ENCODE measurements at regions not wholly inside any gene's neighbourhood (a gene's known extent, or its start where the extent isn't known, plus 50 kb on each side); places are given as distances from the start of the nearest gene placed in this dataset.

DNA sequence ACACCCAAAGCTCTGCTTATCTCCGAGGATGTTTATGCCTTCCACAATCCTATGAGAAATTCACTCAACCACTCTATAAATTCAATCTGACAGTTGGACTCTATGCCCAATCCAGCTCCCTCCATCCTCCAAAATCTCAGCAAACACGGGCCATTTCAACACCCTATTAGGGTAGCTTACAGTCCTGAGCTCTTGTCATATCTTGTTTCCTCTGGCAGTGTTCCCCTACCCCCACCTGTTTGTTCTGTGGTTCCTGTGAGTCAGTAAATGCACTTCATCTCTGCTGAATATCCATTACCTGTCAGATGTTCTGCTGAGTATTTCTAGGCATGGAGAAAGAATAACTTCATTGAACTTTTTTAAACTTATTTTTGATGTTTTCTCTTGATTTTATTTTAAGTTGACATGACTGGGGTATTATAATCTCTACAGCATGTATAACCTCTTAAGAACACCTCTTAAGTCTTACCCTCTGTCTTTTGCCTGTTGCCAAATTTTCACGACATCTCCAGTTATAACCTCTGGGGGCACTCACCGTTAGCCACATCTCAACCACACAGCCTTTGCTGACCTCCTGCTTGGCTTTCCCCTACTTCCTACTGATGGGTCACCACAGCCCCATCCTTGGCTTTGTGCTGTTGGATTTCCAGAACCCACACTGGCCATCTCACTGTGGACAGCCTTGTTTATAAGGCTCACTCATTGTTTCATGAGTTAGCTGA, 317.0 kb upstream of the TMPO start:
- ChIA-PET CTCF (no interaction called here), POLR2A (no interaction called here)
- DNase-seq (ENCODE audit: extremely low spot score), result no peak
- no peak for TF ChIP-seq L3MBTL2 (conservative IDR thresholded peaks at IDR 0.05)
- TF ChIP-seq, protein P1, sequence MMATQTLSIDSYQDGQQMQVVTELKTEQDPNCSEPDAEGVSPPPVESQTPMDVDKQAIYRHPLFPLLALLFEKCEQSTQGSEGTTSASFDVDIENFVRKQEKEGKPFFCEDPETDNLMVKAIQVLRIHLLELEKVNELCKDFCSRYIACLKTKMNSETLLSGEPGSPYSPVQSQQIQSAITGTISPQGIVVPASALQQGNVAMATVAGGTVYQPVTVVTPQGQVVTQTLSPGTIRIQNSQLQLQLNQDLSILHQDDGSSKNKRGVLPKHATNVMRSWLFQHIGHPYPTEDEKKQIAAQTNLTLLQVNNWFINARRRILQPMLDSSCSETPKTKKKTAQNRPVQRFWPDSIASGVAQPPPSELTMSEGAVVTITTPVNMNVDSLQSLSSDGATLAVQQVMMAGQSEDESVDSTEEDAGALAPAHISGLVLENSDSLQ (IDR thresholded peaks at IDR 0.05), result no peak
- no peak for TF ChIP-seq CTBP1 (IDR thresholded peaks at IDR 0.05; ENCODE audit: borderline replicate concordance)
- TF ChIP-seq ARNT (IDR thresholded peaks at IDR 0.05), result no peak
- no peak for TF ChIP-seq FOXM1 (IDR thresholded peaks at IDR 0.05; ENCODE audit: borderline replicate concordance)
- no peak for TF ChIP-seq NFRKB (IDR thresholded peaks at IDR 0.05)
- no peak for TF ChIP-seq FOXA1 (IDR thresholded peaks at IDR 0.05)
- TF ChIP-seq BHLHE40 (IDR thresholded peaks at IDR 0.05; ENCODE audit: borderline replicate concordance), result no peak
- no peak for TF ChIP-seq HDGF (IDR thresholded peaks at IDR 0.05; ENCODE audit: borderline replicate concordance)
- TF ChIP-seq FOXK2 (IDR thresholded peaks at IDR 0.05), result no peak
- no peak for TF ChIP-seq SUZ12 (IDR thresholded peaks at IDR 0.05)

DNA sequence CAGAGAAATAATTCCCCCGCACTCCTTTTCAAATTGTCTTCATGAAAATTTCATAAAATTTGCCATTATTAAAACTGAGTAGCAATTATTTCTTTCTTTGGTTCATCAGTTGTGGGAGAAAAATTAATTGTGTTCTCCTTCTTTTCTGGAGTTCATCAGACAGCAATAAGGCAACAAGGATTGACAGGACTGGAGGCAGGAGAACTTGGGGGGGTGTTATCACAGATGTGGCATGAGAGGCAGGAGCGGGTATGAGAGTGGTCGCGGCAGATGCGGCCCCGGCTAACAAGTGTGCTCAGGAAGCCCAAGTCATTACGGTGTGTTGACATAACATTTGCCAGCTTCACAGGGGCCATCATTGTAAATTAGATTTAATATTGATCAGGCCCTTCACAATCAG, 306.6 kb upstream of the TMPO start:
- TF ChIP-seq FOXA1 (IDR thresholded peaks at IDR 0.05) (no peak), BHLHE40 (IDR thresholded peaks at IDR 0.05; ENCODE audit: borderline replicate concordance) (no peak), SUZ12 (IDR thresholded peaks at IDR 0.05) (no peak), ARNT (IDR thresholded peaks at IDR 0.05) (no peak), ELF4 (IDR thresholded peaks at IDR 0.05) (no peak), LEF1 (IDR thresholded peaks at IDR 0.05; ENCODE audit: borderline replicate concordance) (no peak), NFRKB (IDR thresholded peaks at IDR 0.05) (no peak), SP1 (IDR thresholded peaks at IDR 0.05) (no peak), CTBP1 (IDR thresholded peaks at IDR 0.05; ENCODE audit: borderline replicate concordance) (no peak), L3MBTL2 (conservative IDR thresholded peaks at IDR 0.05) (no peak), FOXM1 (IDR thresholded peaks at IDR 0.05; ENCODE audit: borderline replicate concordance) (no peak), HDGF (IDR thresholded peaks at IDR 0.05; ENCODE audit: borderline replicate concordance) (no peak), TARDBP (IDR thresholded peaks at IDR 0.05) (no peak), ZNF384 (IDR thresholded peaks at IDR 0.05) (no peak), FOXK2 (IDR thresholded peaks at IDR 0.05) (no peak)
- TF ChIP-seq, protein P1 (IDR thresholded peaks at IDR 0.05), result no peak
- ChIA-PET POLR2A (no interaction called here), CTCF (no interaction called here)
- DNase-seq (ENCODE audit: extremely low spot score), result no peak

DNA sequence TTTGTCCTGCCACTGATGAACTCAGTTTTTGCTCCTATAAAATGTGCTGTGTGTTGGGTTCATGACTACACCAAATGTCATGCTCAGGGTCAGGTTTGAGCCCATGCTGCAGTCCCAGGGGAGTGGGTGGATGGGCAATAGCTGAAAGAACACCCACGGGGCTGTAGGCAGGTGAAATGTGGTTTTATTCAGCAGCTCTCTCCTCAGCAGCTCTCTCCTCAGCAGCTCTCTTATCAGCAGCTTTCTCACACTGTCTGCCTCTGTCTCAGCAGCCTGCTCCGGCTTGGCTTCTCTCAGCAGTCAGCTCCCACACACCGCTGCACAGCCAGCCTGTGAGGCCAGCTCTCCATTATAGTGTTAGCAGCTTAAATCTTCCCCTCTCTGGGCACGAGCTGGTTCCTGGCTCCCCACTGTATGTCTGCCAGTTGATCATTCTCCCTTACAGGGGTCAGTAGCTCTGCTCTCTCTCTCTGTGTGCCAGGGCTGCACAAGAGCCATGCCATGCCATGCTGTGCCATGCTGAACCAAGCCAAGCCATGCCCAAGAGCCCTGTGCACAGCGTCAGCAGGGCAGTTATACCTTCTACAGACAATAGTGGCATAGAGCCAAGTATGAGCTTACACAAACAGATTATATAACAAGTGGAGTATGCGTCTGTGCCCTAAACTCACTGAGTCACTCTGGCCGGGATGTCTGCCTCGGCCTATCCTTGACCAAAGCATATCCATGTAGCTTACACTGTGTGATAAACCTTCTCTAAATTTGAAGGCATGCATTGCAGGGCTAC, 303.3 kb upstream of the TMPO start:
- TF ChIP-seq, protein P1 (IDR thresholded peaks at IDR 0.05), result no peak
- TF ChIP-seq TARDBP (IDR thresholded peaks at IDR 0.05), result no peak
- no peak for TF ChIP-seq ARNT (IDR thresholded peaks at IDR 0.05)
- no peak for TF ChIP-seq HDGF (IDR thresholded peaks at IDR 0.05; ENCODE audit: borderline replicate concordance)
- TF ChIP-seq ZNF384 (IDR thresholded peaks at IDR 0.05), result no peak
- TF ChIP-seq FOXA1 (IDR thresholded peaks at IDR 0.05), result no peak
- no peak for TF ChIP-seq FOXM1 (IDR thresholded peaks at IDR 0.05; ENCODE audit: borderline replicate concordance)
- TF ChIP-seq LEF1 (IDR thresholded peaks at IDR 0.05; ENCODE audit: borderline replicate concordance), result no peak
- no peak for TF ChIP-seq SUZ12 (IDR thresholded peaks at IDR 0.05)
- no peak for TF ChIP-seq SP1 (IDR thresholded peaks at IDR 0.05)
- no peak for TF ChIP-seq CTBP1 (IDR thresholded peaks at IDR 0.05; ENCODE audit: borderline replicate concordance)
- no peak for TF ChIP-seq L3MBTL2 (conservative IDR thresholded peaks at IDR 0.05)
- no peak for TF ChIP-seq ELF4 (IDR thresholded peaks at IDR 0.05)
- no peak for DNase-seq (ENCODE audit: extremely low spot score)
- ChIA-PET CTCF (no interaction called here), POLR2A (no interaction called here)

DNA sequence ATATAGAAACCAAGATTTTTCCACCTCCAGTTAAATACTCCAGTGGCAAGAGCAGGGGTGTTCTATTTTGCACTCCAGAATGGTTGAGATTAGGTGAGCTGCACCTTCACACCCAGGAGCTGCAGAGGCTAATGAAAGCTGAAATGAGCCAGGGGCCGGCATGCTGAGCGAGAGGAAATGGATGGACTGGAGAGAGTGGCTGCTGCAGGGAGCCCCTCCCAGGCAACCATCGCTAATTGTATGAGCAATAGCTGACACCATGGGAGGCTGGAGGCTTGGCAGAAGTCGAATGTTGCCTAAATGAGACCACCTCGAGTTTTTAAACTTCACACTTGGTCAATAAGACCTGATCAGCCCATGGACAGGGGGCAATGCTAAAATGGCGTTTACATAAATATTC, 301.8 kb upstream of the TMPO start:
- CTCF ChIA-PET, result no interaction called here
- no peak for DNase-seq (ENCODE audit: extremely low spot score)
- POLR2A ChIA-PET, result no interaction called here
- no peak for TF ChIP-seq TARDBP (IDR thresholded peaks at IDR 0.05)
- no peak for TF ChIP-seq FOXA1 (IDR thresholded peaks at IDR 0.05)
- TF ChIP-seq SUZ12 (IDR thresholded peaks at IDR 0.05), result no peak
- no peak for TF ChIP-seq FOXM1 (IDR thresholded peaks at IDR 0.05; ENCODE audit: borderline replicate concordance)
- TF ChIP-seq, protein P1 (IDR thresholded peaks at IDR 0.05), result no peak
- TF ChIP-seq BHLHE40 (IDR thresholded peaks at IDR 0.05; ENCODE audit: borderline replicate concordance), result no peak
- TF ChIP-seq LEF1 (IDR thresholded peaks at IDR 0.05; ENCODE audit: borderline replicate concordance), result no peak
- no peak for TF ChIP-seq FOXK2 (IDR thresholded peaks at IDR 0.05)
- no peak for TF ChIP-seq CTBP1 (IDR thresholded peaks at IDR 0.05; ENCODE audit: borderline replicate concordance)
- TF ChIP-seq NFRKB (IDR thresholded peaks at IDR 0.05), result no peak
- no peak for TF ChIP-seq ZNF384 (IDR thresholded peaks at IDR 0.05)
- TF ChIP-seq ELF4 (IDR thresholded peaks at IDR 0.05), result no peak
- TF ChIP-seq L3MBTL2 (conservative IDR thresholded peaks at IDR 0.05), result no peak
- TF ChIP-seq HDGF (IDR thresholded peaks at IDR 0.05; ENCODE audit: borderline replicate concordance), result no peak
- no peak for TF ChIP-seq ARNT (IDR thresholded peaks at IDR 0.05)
- no peak for TF ChIP-seq SP1 (IDR thresholded peaks at IDR 0.05)

DNA sequence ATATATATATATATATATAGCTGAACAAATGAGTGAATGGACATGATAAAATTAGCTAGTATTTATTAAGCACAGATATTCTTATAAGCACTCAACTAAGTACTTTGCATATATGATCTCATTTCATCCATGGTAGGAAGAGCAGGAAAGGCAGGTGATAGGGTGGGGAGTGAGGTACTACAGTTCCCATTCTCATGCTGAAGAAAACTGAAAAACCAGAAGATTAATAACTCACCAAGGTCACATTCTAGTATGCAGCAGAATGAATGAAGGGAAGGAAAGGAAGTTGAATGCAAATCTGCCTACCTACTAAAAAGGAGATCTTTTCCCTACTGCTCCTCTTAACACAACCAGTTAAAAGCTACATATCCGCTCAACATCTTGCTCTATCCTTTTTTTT, 298.1 kb upstream of the TMPO start:
- CTCF ChIA-PET, result interaction anchor here (1.5 kb wide), 1 partner anchor 10 kb away, joined by 3 read pairs; no protein-coding TSS in a partner anchor
- DNase-seq (ENCODE audit: extremely low spot score), result no peak
- TF ChIP-seq FOXK2 (IDR thresholded peaks at IDR 0.05), result no peak
- TF ChIP-seq ELF4 (IDR thresholded peaks at IDR 0.05), result no peak
- TF ChIP-seq TARDBP (IDR thresholded peaks at IDR 0.05), result no peak
- no peak for TF ChIP-seq FOXA1 (IDR thresholded peaks at IDR 0.05)
- no peak for TF ChIP-seq L3MBTL2 (conservative IDR thresholded peaks at IDR 0.05)
- TF ChIP-seq, protein P1 (IDR thresholded peaks at IDR 0.05), result no peak
- no peak for TF ChIP-seq HDGF (IDR thresholded peaks at IDR 0.05; ENCODE audit: borderline replicate concordance)
- no peak for TF ChIP-seq ARNT (IDR thresholded peaks at IDR 0.05)
- no peak for TF ChIP-seq SUZ12 (IDR thresholded peaks at IDR 0.05)
- TF ChIP-seq BHLHE40 (IDR thresholded peaks at IDR 0.05; ENCODE audit: borderline replicate concordance), result no peak
- TF ChIP-seq ZNF384 (IDR thresholded peaks at IDR 0.05), result no peak
- TF ChIP-seq FOXM1 (IDR thresholded peaks at IDR 0.05; ENCODE audit: borderline replicate concordance), result no peak
- TF ChIP-seq NFRKB (IDR thresholded peaks at IDR 0.05), result no peak
- no peak for TF ChIP-seq SP1 (IDR thresholded peaks at IDR 0.05)
- no peak for TF ChIP-seq LEF1 (IDR thresholded peaks at IDR 0.05; ENCODE audit: borderline replicate concordance)
- TF ChIP-seq CTBP1 (IDR thresholded peaks at IDR 0.05; ENCODE audit: borderline replicate concordance), result no peak
- POLR2A ChIA-PET, result no interaction called here
